PFSK-1 (cell line): ENCODE measurements at regions not wholly inside any gene's neighbourhood (a gene's known extent, or its start where the extent isn't known, plus 50 kb on each side); places are given as distances from the start of the nearest gene placed in this dataset.

Experiments used
- FOXP2 ChIP-seq: optimal IDR thresholded peaks from 2 replicates; pipeline ENCODE3; 2011; ENCODE audit warnings: borderline replicate concordance, control low read depth, inconsistent platforms; ENCODE audit not compliant: insufficient read depth; ENCODE audit errors: extremely low read length, extremely low read depth
- POLR2AphosphoS5 ChIP-seq: IDR thresholded peaks from 2 replicates; pipeline ENCODE4 v1.6.1; 2012; ENCODE audit warnings: low read depth, mild to moderate bottlenecking, control low read depth, low read length, moderate library complexity
- SIN3A ChIP-seq: IDR thresholded peaks from 2 replicates; pipeline ENCODE4 v1.6.1; 2012; ENCODE audit warnings: mild to moderate bottlenecking, low read length, moderate library complexity, borderline replicate concordance; ENCODE audit not compliant: insufficient read depth
- TAF1 ChIP-seq: IDR thresholded peaks from 2 replicates; pipeline ENCODE4 v1.6.1; 2012; ENCODE audit warnings: low read length, control low read depth, borderline replicate concordance; ENCODE audit not compliant: insufficient read depth
- TF ChIP-seq, protein P1 (sequence below), 2 experiments: IDR thresholded peaks; 2 replicates each; pipeline versions ENCODE4 v1.6.1 to v1.8.0; 2011 to 2012; ENCODE audit warnings: low read depth in 2 of 2, low read length in 2 of 2, control low read depth in 1 of 2, inconsistent platforms in 1 of 2, mild to moderate bottlenecking in 1 of 2, moderate library complexity in 1 of 2; ENCODE audit not compliant: insufficient read depth in 1 of 2

DNA sequence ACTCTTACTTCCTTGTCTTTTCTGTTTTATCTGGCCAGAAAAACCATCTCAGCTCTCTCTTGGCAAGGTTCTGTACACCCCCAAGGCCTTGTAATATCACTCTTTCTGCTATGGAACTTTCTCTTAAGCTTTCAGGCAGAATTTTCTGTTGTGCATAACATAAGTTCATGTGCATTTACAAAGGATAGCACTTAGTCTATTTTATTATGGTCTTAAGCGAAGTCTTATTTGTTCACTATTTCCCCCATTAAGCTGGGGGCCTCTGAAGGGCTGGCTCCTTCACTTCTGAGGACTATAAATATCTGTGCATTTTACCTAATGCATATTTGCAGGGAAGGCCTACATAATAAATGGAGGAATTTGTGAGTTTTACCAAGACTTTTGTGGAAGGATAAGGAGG, 1393.4 kb downstream of the FAM181B start:
- TF ChIP-seq SIN3A (no peak), TAF1 (no peak), FOXP2 (no peak), POLR2AphosphoS5 (no peak)
- TF ChIP-seq, protein P1, sequence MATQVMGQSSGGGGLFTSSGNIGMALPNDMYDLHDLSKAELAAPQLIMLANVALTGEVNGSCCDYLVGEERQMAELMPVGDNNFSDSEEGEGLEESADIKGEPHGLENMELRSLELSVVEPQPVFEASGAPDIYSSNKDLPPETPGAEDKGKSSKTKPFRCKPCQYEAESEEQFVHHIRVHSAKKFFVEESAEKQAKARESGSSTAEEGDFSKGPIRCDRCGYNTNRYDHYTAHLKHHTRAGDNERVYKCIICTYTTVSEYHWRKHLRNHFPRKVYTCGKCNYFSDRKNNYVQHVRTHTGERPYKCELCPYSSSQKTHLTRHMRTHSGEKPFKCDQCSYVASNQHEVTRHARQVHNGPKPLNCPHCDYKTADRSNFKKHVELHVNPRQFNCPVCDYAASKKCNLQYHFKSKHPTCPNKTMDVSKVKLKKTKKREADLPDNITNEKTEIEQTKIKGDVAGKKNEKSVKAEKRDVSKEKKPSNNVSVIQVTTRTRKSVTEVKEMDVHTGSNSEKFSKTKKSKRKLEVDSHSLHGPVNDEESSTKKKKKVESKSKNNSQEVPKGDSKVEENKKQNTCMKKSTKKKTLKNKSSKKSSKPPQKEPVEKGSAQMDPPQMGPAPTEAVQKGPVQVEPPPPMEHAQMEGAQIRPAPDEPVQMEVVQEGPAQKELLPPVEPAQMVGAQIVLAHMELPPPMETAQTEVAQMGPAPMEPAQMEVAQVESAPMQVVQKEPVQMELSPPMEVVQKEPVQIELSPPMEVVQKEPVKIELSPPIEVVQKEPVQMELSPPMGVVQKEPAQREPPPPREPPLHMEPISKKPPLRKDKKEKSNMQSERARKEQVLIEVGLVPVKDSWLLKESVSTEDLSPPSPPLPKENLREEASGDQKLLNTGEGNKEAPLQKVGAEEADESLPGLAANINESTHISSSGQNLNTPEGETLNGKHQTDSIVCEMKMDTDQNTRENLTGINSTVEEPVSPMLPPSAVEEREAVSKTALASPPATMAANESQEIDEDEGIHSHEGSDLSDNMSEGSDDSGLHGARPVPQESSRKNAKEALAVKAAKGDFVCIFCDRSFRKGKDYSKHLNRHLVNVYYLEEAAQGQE (IDR thresholded peaks at IDR 0.05; ENCODE audit: insufficient read depth in 1 of 2, low read depth in 2 of 2, low read length in 2 of 2) = no peak

DNA sequence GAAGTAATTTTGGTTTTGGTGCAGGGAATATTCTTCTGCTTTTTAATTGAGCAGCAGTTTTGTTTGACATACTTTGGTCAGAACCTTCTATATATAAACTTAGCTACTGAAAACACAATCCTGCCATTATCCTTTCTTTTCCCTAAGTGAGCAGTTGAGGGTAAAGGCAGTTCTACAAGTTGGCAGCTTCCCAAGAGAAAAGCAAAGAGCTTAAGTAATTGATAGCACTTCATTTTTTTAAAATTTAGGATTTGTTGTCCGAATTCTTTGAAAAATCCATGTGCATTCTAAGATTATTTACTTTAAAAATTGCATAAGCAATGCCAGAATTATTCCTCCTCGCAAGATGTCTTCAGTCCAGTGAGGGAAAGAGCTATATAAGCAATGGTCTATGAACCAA, 1394.1 kb downstream of the FAM181B start:
- TF ChIP-seq, protein P1 (IDR thresholded peaks at IDR 0.05; ENCODE audit: insufficient read depth in 1 of 2, low read depth in 2 of 2, low read length in 2 of 2) = no peak
- TF ChIP-seq TAF1 = no peak
- TF ChIP-seq POLR2AphosphoS5 = no peak
- TF ChIP-seq FOXP2 = no peak
- no peak for TF ChIP-seq SIN3A

DNA sequence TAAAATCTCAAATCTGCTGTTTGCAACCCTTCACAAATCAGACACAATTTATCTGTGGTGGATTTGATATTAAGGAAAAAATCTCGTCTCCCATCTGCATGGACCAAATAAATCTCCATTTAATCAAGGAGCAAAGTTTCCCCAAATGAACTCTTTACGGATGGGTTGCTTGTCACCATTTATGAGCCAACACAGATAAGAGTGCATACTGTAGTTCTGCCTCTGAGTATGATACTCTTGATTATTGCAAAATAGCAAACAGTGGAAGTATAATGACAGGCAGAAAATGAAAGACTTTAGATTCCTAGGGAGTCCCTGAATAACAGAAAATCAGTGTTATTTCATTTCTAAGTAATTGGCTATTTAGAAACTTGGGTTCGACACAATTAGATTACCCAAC, 1395.9 kb downstream of the FAM181B start:
- TF ChIP-seq SIN3A (no peak), POLR2AphosphoS5 (no peak), FOXP2 (no peak), TAF1 (no peak)
- TF ChIP-seq, protein P1 (IDR thresholded peaks at IDR 0.05; ENCODE audit: insufficient read depth in 1 of 2, low read depth in 2 of 2, low read length in 2 of 2) = no peak

DNA sequence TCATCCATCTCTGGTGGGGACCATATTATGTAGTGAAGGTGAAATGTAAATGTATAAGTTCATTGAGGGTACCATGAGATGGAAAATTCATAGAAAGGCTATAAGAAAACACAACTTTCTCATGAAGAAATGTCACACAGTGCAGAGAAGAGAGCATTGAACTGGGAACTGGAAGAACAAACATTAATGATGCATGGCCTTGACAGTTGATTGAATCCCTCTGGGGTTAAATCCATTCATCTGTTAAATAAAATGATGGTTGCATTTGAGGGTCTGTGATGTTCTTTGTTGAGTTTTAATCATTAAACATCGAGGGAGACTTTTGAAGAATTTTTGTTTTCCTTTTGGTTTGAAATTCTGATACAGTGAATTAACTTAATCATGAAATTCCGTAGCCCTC, 1401.4 kb downstream of the FAM181B start:
- no peak for TF ChIP-seq TAF1

DNA sequence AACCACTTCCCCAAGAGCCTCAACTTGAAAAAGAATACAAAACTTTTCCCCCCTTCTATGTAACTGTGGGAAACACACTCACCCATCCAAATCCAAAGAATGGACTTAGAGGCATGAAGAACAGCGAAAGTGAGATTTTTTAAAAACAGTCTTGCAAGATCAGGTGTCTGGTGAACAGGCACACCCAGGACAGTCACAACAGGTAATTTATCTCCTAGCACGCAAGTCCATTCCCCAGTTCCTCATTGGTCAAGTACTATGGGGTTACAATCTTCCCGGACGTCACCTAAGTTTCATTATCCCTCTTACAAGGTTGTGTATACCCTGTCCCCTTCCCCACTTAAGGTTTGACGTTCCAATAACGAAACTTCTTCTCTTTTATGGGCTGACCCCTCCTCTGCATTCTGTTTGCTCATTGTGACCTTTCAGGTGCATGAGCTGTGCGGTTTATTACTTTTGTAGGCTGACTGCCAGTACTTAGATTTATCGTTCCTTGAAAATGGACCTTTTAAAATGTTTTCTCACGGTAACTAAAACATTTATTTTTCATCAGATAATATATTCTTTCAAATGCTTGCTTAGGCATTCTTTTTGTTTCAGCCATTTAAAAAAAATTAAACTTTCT, 1401.9 kb downstream of the FAM181B start:
- no peak for TF ChIP-seq POLR2AphosphoS5
- TF ChIP-seq TAF1 = no peak
- TF ChIP-seq, protein P1 (IDR thresholded peaks at IDR 0.05; ENCODE audit: insufficient read depth in 1 of 2, low read depth in 2 of 2, low read length in 2 of 2) = no peak
- no peak for TF ChIP-seq SIN3A
- no peak for TF ChIP-seq FOXP2
